SK-N-MC (cell line): ENCODE measurements at regions not wholly inside any gene's neighbourhood (a gene's known extent, or its start where the extent isn't known, plus 50 kb on each side); places are given as distances from the start of the nearest gene placed in this dataset.

ENCODE experiments used
- DNase-seq: peaks from one replicate; pipeline ENCODE4 v3.0.0-alpha.2; 2011; ENCODE audit warnings: low read depth, low spot score
- H3K27ac ChIP-seq: fragments of 200-600 bp; sonication (generic); 2 replicates; pipeline ENCODE4 v1.5.1; 2016; ENCODE audit warnings: mixed run types
- H3K36me3 ChIP-seq: fragments of 200-600 bp; sonication (generic); 2 replicates; pipeline ENCODE4 v1.6.1; 2017; ENCODE audit warnings: antibody characterized with exemption, low read length, mixed read lengths; ENCODE audit not compliant: insufficient read depth
- H3K4me3 ChIP-seq: fragments of 200-600 bp; sonication (generic); 2 replicates; pipeline ENCODE4 v1.5.1; 2016
- H3K9ac ChIP-seq: fragments of 200-600 bp; sonication (generic); 2 replicates; pipeline ENCODE4 v1.8.0; 2017; ENCODE audit warnings: mixed run types, mixed read lengths; ENCODE audit not compliant: insufficient read length
- H3K9me3 ChIP-seq: fragments of 200-600 bp; sonication (generic); 2 replicates; pipeline ENCODE4 v1.6.1; 2017; ENCODE audit warnings: low read depth, mild to moderate bottlenecking, antibody characterized with exemption, low read length, moderate library complexity, mixed read lengths
- EZH2 ChIP-seq: fragments of 200-600 bp; sonication (generic); IDR thresholded peaks from one replicate; pipeline ENCODE4 v1.6.1; 2017; ENCODE audit warnings: antibody characterized with exemption
- FOXP2 ChIP-seq: optimal IDR thresholded peaks from 2 replicates; pipeline ENCODE3; 2011; ENCODE audit warnings: mild to moderate bottlenecking, moderate library complexity; ENCODE audit not compliant: insufficient read depth; ENCODE audit errors: extremely low read length, control extremely low read depth
- POLR2AphosphoS5 ChIP-seq: IDR thresholded peaks from 2 replicates; pipeline ENCODE4 v1.6.1; 2012; ENCODE audit warnings: mild to moderate bottlenecking, low read depth, low read length, borderline replicate concordance

DNA sequence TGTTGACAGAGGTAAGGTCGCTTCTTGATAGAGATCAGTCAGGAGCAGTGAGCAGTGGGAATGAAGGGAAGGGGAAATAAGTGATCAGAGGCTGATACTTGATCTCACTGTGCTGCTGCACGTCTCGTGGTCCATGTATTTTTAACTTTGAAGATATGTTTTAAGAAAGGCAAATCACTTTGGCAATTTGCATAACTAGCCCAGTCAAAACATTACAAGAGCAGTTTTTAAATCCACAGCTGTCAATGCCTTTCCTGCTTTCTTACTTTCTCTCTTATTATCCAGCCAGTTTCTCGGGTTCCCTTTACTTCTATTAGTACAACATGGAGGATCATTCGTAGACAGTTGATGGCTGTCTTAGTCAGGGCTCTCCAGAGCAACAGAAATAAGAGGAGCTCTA is 472.8 kb downstream of the TMA16 start:
- DNase-seq, result no peak
- no peak overlapping the region for H3K4me3 ChIP-seq
- TF ChIP-seq POLR2AphosphoS5 (no peak), EZH2 (no peak), FOXP2 (no peak)
- no peak overlapping the region for H3K9ac ChIP-seq
- no peak overlapping the region for H3K27ac ChIP-seq
- H3K9me3 ChIP-seq, result no peaks in the 10 kb centered on the region
- H3K36me3 ChIP-seq, result no peaks in the 10 kb centered on the region

DNA sequence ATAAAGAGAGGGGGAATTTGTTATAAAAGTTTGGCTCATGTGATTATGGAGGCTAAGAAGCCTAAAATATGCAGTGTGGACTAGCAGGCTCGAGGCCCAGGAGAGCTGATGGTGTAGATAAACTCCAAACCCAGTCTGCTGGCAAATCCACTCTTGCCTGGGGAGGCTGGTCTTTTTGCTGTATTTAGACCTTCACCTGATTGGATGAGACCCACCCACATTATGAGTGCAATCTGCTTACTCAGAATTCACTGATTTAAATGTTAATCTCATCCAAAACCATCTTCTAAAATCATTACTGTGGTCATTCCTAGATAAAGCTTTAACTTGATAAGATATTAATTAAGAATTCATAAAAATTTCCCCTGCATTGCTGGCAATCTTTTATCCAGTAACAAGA is 473.2 kb downstream of the TMA16 start:
- DNase-seq, result no peak
- Histone ChIP-seq H3K36me3 (no peaks in the 10 kb centered on the region), H3K9me3 (no peaks in the 10 kb centered on the region), H3K27ac (no peak overlapping the region), H3K9ac (no peak overlapping the region), H3K4me3 (no peak overlapping the region)
- TF ChIP-seq FOXP2, result no peak
- no peak for TF ChIP-seq EZH2
- no peak for TF ChIP-seq POLR2AphosphoS5

DNA sequence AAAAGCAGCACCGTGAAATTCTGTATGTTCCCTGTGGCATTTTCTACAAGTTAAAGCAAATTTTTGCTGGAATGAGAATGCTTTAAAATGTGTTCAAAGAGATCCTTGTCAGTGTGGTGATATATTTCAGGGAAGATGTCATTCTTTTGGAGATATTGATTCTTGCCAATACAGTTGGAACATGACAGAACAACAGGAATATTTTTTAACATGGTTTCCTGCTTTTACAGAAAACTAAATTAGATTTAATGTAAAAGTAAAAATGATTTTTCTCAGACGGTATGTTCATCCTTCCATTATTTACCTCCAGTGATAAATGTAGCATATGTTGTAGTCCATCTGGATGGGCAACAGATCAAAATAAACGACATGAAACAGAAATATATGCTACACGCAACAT is 474.8 kb downstream of the TMA16 start:
- H3K36me3 ChIP-seq, result no peaks in the 10 kb centered on the region
- H3K4me3 ChIP-seq, result no peak overlapping the region
- H3K27ac ChIP-seq, result peak overlapping the region; percentile 2; the same call in 1 of the 2 replicates
- no peaks in the 10 kb centered on the region for H3K9me3 ChIP-seq
- H3K9ac ChIP-seq, result no peak overlapping the region
- TF ChIP-seq FOXP2 (no peak), EZH2 (no peak)
- DNase-seq, result no peak

DNA sequence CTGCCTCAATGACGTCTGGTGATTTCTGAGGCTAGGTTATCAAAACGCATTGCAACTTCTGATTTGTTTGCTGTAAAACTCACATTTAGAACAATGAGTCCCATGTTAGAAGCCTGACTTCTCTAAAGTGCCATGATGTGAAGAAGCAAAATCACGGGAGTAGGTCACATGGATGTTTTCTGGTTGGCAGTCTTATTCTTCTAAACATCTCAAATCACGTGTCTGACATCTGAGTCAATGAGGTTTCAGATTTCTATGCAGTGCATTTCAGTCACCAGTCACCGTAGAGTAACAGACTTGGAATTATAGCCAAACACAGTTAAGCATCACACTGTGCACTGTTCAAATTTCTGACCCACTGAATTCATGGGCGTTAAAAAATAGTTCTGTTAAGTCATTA is 482.1 kb downstream of the TMA16 start:
- Histone ChIP-seq H3K36me3 (no peaks in the 10 kb centered on the region), H3K9ac (no peak overlapping the region), H3K9me3 (no peaks in the 10 kb centered on the region), H3K27ac (no peak overlapping the region), H3K4me3 (no peak overlapping the region)
- no peak for TF ChIP-seq POLR2AphosphoS5
- no peak for TF ChIP-seq FOXP2
- no peak for TF ChIP-seq EZH2
- no peak for DNase-seq

DNA sequence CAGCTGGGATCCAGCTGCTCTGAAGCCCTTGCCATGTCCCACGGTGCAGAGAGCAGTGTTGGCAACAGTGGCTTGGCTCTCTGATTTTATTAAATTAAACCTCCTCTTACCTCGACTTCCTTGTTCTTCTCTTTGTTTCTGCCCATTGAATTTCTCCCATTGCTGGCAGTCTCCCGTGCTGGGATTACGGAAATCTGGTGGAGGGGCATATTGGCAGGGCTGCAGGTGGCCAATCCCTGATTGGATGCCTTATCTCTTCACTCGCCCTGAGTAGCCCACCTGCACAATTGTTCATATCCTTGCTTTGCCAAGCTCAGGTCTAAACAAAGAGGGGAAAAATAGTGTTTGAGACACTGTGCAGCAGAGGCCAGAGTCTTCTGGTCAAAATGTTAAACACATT is 493.9 kb downstream of the TMA16 start:
- no peak for DNase-seq
- no peaks in the 10 kb centered on the region for H3K36me3 ChIP-seq
- H3K4me3 ChIP-seq, result no peak overlapping the region
- H3K27ac ChIP-seq, result no peak overlapping the region
- no peaks in the 10 kb centered on the region for H3K9me3 ChIP-seq
- no peak overlapping the region for H3K9ac ChIP-seq
- TF ChIP-seq EZH2 (no peak), FOXP2 (no peak), POLR2AphosphoS5 (no peak)

DNA sequence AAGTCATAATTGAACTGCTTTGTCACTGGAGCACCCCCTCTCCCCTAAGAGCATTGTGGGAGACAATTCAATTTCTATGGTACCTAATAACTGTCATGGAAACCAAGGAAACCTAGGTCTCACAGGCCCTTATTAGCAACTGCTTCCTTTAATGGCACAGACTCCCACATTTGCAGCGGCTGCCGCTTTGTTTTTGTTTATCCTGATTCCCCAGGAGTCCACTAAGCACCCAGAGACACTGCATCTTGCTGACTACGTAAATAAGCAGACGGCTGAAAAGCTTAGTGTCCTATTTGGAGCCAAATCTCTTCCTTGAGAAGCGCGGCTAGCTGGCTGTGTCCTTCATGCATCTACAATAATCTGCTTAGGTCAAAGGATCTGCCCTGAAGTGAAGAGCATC is 494.4 kb downstream of the TMA16 start:
- H3K9ac ChIP-seq, result no peak overlapping the region
- no peak for TF ChIP-seq POLR2AphosphoS5
- TF ChIP-seq FOXP2, result no peak
- no peak for TF ChIP-seq EZH2
- H3K9me3 ChIP-seq, result no peaks in the 10 kb centered on the region
- H3K27ac ChIP-seq, result no peak overlapping the region
- no peak overlapping the region for H3K4me3 ChIP-seq
- DNase-seq, result no peak
- H3K36me3 ChIP-seq, result no peaks in the 10 kb centered on the region

DNA sequence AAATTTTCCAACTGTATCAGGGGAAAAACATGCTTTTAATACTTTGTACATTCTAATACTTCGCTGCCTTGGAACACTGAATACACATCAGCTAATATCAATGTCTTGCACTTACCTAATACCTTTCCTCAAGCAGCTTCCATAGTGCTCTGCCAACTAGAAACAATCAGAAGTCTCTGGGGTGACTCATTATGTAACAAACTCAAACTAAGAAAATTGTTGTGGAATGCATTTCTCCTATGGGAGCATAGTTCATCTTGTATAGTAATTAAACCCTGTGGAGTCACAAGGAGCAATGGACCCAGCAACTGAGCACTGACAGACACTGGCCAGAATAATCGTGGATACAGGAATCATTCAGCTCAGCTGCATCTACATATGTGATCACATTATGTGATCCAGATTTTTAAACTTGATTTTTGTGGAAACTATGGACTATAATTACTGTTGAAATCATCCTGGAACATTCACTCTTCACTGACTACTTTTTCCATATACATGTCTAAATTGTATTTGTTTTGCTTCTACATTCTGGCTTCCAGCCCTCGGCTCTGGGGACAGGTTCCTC is 496.9 kb downstream of the TMA16 start:
- DNase-seq, result no peak
- Histone ChIP-seq H3K36me3 (no peaks in the 10 kb centered on the region), H3K27ac (no peak overlapping the region), H3K4me3 (no peak overlapping the region), H3K9ac (no peak overlapping the region), H3K9me3 (no peaks in the 10 kb centered on the region)
- TF ChIP-seq EZH2 (no peak), FOXP2 (no peak), POLR2AphosphoS5 (no peak)

DNA sequence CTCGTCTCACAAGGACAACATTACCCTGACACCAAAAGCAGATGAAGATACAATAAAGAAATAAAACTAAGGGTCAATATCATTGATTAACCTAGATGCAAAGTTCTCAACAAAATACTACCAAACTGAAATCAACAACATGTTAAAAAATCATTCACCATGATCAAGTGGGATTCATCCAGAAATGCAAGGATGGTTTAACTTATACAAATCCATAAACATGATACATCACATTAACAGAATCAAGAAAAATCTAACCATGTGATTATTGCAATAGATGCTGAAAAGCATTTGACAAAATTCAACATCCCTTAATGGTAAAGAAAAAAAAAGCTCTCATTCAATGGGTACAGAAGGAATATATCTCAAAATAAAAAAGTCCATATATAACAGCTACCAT is 514.9 kb downstream of the TMA16 start:
- Histone ChIP-seq H3K27ac (no peak overlapping the region), H3K9ac (no peak overlapping the region), H3K9me3 (peaks cover 7% of the 10 kb centered on the region; the same call in 1 of the 2 replicates), H3K36me3 (peaks cover 9% of the 10 kb centered on the region; the same call in 1 of the 2 replicates), H3K4me3 (no peak overlapping the region)
- TF ChIP-seq EZH2, result no peak
- TF ChIP-seq FOXP2, result no peak
- no peak for TF ChIP-seq POLR2AphosphoS5
- DNase-seq, result no peak

DNA sequence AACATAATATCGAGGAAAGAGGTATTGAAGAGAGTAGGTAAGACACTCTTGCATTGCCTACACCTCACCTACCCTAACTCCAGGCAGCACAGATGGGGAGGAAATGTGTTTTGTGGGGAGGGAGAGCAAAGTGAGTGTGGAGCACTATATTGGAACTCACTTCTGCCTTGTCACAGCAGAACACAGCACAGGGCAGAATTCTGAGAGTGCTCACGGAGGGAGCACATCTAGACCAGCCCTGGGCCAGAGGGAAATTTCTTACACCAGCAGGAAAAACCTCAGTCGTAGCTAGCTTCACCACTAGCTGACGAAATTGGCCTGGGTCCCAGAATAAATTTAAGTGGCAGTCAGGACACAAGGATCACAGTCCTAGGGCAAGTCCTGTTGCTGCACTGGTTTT is 517.3 kb downstream of the TMA16 start:
- DNase-seq, result peak; percentile 32
- H3K9me3 ChIP-seq, result peaks cover 7% of the 10 kb centered on the region; the same call in 1 of the 2 replicates
- TF ChIP-seq EZH2 (no peak), FOXP2 (no peak), POLR2AphosphoS5 (no peak)
- H3K9ac ChIP-seq, result no peak overlapping the region
- H3K4me3 ChIP-seq, result no peak overlapping the region
- peak overlapping the region; percentile 66 for H3K27ac ChIP-seq
- H3K36me3 ChIP-seq, result peaks cover 11% of the 10 kb centered on the region; the same call in 1 of the 2 replicates
